OCI-LY1 (cell line): ENCODE measurements at regions not wholly inside any gene's neighbourhood (a gene's known extent, or its start where the extent isn't known, plus 50 kb on each side); places are given as distances from the start of the nearest gene placed in this dataset.

Experiments
- EZH2 ChIP-seq: fragments of 200-600 bp; sonication (generic), shearing (Covaris generic); IDR thresholded peaks from 2 replicates; pipeline ENCODE4 v1.8.0; 2017; ENCODE audit warnings: borderline replicate concordance, mixed run types, mild to moderate bottlenecking, antibody characterized with exemption, low read length, moderate library complexity, mixed read lengths
- TF ChIP-seq, protein P1 (sequence below): fragments of 200-600 bp; sonication (generic), shearing (Covaris generic); IDR thresholded peaks from 2 replicates; pipeline ENCODE4 v1.5.1; 2017; ENCODE audit warnings: mild to moderate bottlenecking, antibody characterized with exemption, low read length, moderate library complexity, mixed read lengths

DNA sequence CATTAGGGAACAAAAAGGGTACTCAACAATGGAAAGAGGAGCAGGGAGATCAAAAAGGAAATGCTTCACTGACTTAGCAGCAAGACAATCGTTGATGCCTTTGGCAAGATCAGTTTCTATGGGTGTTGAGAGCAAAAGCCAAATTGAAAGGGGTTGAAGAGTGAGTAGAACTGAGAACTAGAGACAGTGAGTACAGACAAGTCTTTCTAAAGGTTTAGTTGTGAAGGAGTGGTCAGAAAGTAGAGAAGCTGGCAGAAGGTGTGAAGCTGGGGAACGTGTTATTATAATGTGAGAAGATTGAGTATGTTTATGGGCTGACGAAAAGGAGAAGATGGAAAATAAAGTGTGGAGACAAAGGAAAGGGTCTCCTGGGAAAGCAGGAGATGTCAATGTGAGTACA lies 221.2 kb upstream of the USP25 start:
- TF ChIP-seq, protein P1, sequence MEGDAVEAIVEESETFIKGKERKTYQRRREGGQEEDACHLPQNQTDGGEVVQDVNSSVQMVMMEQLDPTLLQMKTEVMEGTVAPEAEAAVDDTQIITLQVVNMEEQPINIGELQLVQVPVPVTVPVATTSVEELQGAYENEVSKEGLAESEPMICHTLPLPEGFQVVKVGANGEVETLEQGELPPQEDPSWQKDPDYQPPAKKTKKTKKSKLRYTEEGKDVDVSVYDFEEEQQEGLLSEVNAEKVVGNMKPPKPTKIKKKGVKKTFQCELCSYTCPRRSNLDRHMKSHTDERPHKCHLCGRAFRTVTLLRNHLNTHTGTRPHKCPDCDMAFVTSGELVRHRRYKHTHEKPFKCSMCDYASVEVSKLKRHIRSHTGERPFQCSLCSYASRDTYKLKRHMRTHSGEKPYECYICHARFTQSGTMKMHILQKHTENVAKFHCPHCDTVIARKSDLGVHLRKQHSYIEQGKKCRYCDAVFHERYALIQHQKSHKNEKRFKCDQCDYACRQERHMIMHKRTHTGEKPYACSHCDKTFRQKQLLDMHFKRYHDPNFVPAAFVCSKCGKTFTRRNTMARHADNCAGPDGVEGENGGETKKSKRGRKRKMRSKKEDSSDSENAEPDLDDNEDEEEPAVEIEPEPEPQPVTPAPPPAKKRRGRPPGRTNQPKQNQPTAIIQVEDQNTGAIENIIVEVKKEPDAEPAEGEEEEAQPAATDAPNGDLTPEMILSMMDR: no peak
- TF ChIP-seq EZH2: no peak
